MCF 10A (cell line): ENCODE measurements at regions not wholly inside any gene's neighbourhood (a gene's known extent, or its start where the extent isn't known, plus 50 kb on each side); places are given as distances from the start of the nearest gene placed in this dataset.
A peak's percentile ranks its signal among the peaks of the same experiment; 100 is the strongest.

Experiments used
- BruUV-seq: library from RNA; stranded (reverse); fragments of 400-500 nt; replicated peaks from 2 replicates; lab custom pipeline; 2021; lab: Mats Ljungman, UMichigan
- CTCF ChIA-PET: fragments of 300-600 bp; sonication (Branson Sonifier 250); formaldehyde crosslinking; extraction: SDS; loops from one replicate; lab custom pipeline; 2021; ENCODE audit warnings: antibody characterized with exemption, inconsistent platforms; lab: Yijun Ruan, JAX
- POLR2A ChIA-PET: fragments of 300-600, 350-650 bp; sonication (Branson Sonifier 250); formaldehyde crosslinking; extraction: SDS; loops from one replicate; lab custom pipeline; 2020; ENCODE audit warnings: antibody characterized with exemption, inconsistent platforms; lab: Yijun Ruan, JAX
- DNase-seq: peaks from one replicate; pipeline ENCODE4 v3.0.0-alpha.2; 2018; ENCODE audit not compliant: unreplicated experiment
- H3K27ac Mint-ChIP-seq: one replicate; pipeline ENCODE4 v1.8.0; 2022; ENCODE audit warnings: mild to moderate bottlenecking, low read depth, mixed read lengths; ENCODE audit not compliant: unreplicated experiment
- H3K27me3 Mint-ChIP-seq: one replicate; pipeline ENCODE4 v1.8.0; 2022; ENCODE audit warnings: mixed read lengths; ENCODE audit not compliant: insufficient read depth, unreplicated experiment
- H3K36me3 Mint-ChIP-seq: one replicate; pipeline ENCODE4 v1.8.0; 2022; ENCODE audit warnings: mild to moderate bottlenecking, moderate library complexity, mixed read lengths; ENCODE audit not compliant: insufficient read depth, unreplicated experiment
- H3K4me1 Mint-ChIP-seq: one replicate; pipeline ENCODE4 v1.8.0; 2022; ENCODE audit warnings: mixed read lengths; ENCODE audit not compliant: insufficient read depth, unreplicated experiment
- H3K4me3 Mint-ChIP-seq: one replicate; pipeline ENCODE4 v1.8.0; 2022; ENCODE audit warnings: mild to moderate bottlenecking, moderate library complexity, mixed read lengths; ENCODE audit not compliant: unreplicated experiment
- H3K9me3 Mint-ChIP-seq: one replicate; pipeline ENCODE4 v1.8.0; 2022; ENCODE audit warnings: mixed read lengths; ENCODE audit not compliant: unreplicated experiment
- intact Hi-C: fragments of 100-400 bp; cut with micrococcal nuclease; formaldehyde crosslinking; loops from 2 replicates; pipeline ENCODE4 v1.14.1; 2022
- TF ChIP-seq, protein P1 (sequence below): fragments of 200-600 bp; IDR thresholded peaks from one replicate; pipeline ENCODE4 v1.8.0; 2022; ENCODE audit warnings: antibody characterized with exemption, mild to moderate bottlenecking; ENCODE audit not compliant: unreplicated experiment

DNA sequence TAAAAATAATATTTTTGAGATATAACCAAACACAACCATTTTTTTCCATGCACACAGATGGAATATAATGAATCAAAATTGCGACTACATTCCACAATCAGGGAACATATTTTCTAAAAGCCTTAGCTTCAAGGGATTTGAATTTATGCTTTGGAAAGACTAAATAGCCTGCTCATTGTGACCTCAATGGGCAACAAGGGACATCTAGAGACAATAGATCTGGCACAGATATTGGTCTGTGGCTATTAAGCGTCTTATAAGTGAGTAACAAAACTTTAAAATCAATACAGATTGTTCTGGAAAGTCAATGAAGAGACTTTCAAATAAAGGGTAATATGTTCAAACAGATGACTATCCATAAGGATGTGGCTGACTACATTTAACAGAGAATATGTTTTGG lies 660.6 kb upstream of the ADGRL4 start:
- CTCF ChIA-PET: interaction anchor here (0.7 kb wide), 1 partner anchor 1675 kb away, joined by 3 read pairs; no protein-coding TSS in a partner anchor
- Mint-ChIP-seq H3K36me3 (no peaks in the 10 kb centered on the region), H3K27me3 (no peaks in the 10 kb centered on the region), H3K4me3 (no peak overlapping the region), H3K27ac (no peak overlapping the region), H3K9me3 (no peaks in the 10 kb centered on the region), H3K4me1 (peaks cover 9% of the 10 kb centered on the region)
- BruUV-seq: no TSS peak
- POLR2A ChIA-PET: no interaction called here
- TF ChIP-seq, protein P1, sequence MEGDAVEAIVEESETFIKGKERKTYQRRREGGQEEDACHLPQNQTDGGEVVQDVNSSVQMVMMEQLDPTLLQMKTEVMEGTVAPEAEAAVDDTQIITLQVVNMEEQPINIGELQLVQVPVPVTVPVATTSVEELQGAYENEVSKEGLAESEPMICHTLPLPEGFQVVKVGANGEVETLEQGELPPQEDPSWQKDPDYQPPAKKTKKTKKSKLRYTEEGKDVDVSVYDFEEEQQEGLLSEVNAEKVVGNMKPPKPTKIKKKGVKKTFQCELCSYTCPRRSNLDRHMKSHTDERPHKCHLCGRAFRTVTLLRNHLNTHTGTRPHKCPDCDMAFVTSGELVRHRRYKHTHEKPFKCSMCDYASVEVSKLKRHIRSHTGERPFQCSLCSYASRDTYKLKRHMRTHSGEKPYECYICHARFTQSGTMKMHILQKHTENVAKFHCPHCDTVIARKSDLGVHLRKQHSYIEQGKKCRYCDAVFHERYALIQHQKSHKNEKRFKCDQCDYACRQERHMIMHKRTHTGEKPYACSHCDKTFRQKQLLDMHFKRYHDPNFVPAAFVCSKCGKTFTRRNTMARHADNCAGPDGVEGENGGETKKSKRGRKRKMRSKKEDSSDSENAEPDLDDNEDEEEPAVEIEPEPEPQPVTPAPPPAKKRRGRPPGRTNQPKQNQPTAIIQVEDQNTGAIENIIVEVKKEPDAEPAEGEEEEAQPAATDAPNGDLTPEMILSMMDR: no peak
- no peak for DNase-seq
- intact Hi-C loops: no loop called here

- peaks cover 9% of the 10 kb centered on the region for H3K4me1 Mint-ChIP-seq
- no peak overlapping the region for H3K4me3 Mint-ChIP-seq
- H3K27me3 Mint-ChIP-seq: no peaks in the 10 kb centered on the region
- no TSS peak for BruUV-seq
- DNase-seq: no peak
- CTCF ChIA-PET: no interaction called here
- H3K9me3 Mint-ChIP-seq: no peaks in the 10 kb centered on the region
- no peak overlapping the region for H3K27ac Mint-ChIP-seq
- POLR2A ChIA-PET: interaction anchor here (0.7 kb wide), 1 partner anchor 1490 kb away, joined by 3 read pairs; no protein-coding TSS in a partner anchor
- H3K36me3 Mint-ChIP-seq: no peaks in the 10 kb centered on the region
- TF ChIP-seq, protein P1: no peak
- intact Hi-C loops: no loop called here
Measured at GRCh38 chr1:79663916-79664315, 657.4 kb upstream of the ADGRL4 start.

DNA sequence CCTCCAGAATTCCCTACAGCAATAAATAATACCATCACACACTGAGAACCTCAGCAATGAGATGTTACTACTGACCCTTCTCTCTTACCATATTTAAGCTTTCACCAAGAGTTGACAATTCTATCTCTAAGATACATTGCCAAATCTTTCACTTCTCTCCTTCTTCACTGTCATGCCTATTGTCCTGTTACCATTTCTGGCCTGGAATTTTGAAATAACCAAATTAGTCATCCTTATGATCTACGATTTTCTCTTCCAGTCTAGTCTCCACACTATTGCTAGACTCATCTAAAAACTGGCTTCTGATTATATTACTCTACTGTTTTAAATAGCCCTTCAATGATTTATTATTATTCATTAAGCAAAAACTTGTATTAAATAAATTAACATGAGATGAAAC lies 656.1 kb upstream of the ADGRL4 start:
- BruUV-seq: no TSS peak
- ChIA-PET CTCF (interaction anchor here (0.5 kb wide), 1 partner anchor 19 kb away, joined by 3 read pairs; no protein-coding TSS in a partner anchor), POLR2A (no interaction called here)
- peak; percentile 19 for DNase-seq
- TF ChIP-seq, protein P1: no peak
- no peak overlapping the region for H3K4me3 Mint-ChIP-seq
- H3K9me3 Mint-ChIP-seq: no peaks in the 10 kb centered on the region
- no peaks in the 10 kb centered on the region for H3K36me3 Mint-ChIP-seq
- intact Hi-C loops: no loop called here
- no peaks in the 10 kb centered on the region for H3K27me3 Mint-ChIP-seq
- peaks cover 9% of the 10 kb centered on the region for H3K4me1 Mint-ChIP-seq
- H3K27ac Mint-ChIP-seq: no peak overlapping the region

DNA sequence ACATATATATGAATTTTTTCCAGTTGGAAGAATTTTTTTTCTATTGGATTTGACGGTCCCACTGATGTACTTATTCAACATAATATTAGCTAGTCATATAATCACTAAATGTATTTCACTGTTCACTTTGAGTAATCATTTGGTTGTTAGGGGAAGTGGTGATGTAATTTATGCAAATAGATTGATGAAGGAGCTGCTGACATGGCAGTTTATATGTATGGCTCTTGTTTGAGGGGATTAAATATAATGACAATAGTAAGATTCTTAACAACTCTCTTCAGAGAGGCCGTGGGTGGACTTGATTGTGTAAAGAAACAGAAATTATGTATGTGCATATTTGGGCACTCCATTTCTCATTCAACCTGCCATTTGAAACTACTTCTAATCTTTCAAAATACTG lies 653.6 kb upstream of the ADGRL4 start:
- intact Hi-C loops: no loop called here
- H3K36me3 Mint-ChIP-seq: no peaks in the 10 kb centered on the region
- POLR2A ChIA-PET: interaction anchor here (0.7 kb wide), 2 partner anchors 23 to 29 kb away, joined by 4 read pairs; no protein-coding TSS in a partner anchor
- CTCF ChIA-PET: no interaction called here
- H3K27me3 Mint-ChIP-seq: no peaks in the 10 kb centered on the region
- no TSS peak for BruUV-seq
- TF ChIP-seq, protein P1: no peak
- DNase-seq: no peak
- H3K9me3 Mint-ChIP-seq: no peaks in the 10 kb centered on the region
- H3K4me1 Mint-ChIP-seq: peaks cover 9% of the 10 kb centered on the region
- H3K4me3 Mint-ChIP-seq: no peak overlapping the region
- H3K27ac Mint-ChIP-seq: no peak overlapping the region
